Ectodermal cell (in vitro differentiated cells): ENCODE measurements at regions not wholly inside any gene's neighbourhood (a gene's known extent, or its start where the extent isn't known, plus 50 kb on each side); places are given as distances from the start of the nearest gene placed in this dataset.
"Not testable (repeated sequence)": the region's sequence is repeated elsewhere in the genome, so short reads cannot be mapped to it uniquely, and the experiment has no call there.

Source experiments
- H3K27ac ChIP-seq: 2 replicates; pipeline ENCODE4 v1.7.0; 2013; ENCODE audit warnings: mild to moderate bottlenecking, low read depth, low read length; ENCODE audit not compliant: insufficient read depth, poor library complexity, severe bottlenecking
- H3K27me3 ChIP-seq: 2 replicates; pipeline ENCODE4 v1.7.0; 2013; ENCODE audit warnings: mild to moderate bottlenecking, low read length; ENCODE audit not compliant: insufficient read depth, control insufficient read depth, poor library complexity, severe bottlenecking
- H3K36me3 ChIP-seq: one replicate; pipeline ENCODE4 v1.7.0; 2013; ENCODE audit warnings: low read length; ENCODE audit not compliant: control insufficient read depth, insufficient read depth
- H3K4me1 ChIP-seq: one replicate; pipeline ENCODE4 v1.7.0; 2013; ENCODE audit warnings: low read length; ENCODE audit not compliant: control insufficient read depth, insufficient read depth
- H3K4me3 ChIP-seq: 2 replicates; pipeline ENCODE4 v1.7.0; 2013; ENCODE audit warnings: low read depth, low read length, control low read depth; ENCODE audit not compliant: insufficient read depth
- H3K9me3 ChIP-seq: 2 replicates; pipeline ENCODE4 v1.7.0; 2013; ENCODE audit warnings: mild to moderate bottlenecking, low read length, moderate library complexity; ENCODE audit not compliant: control insufficient read depth
- WGBS, 2 experiments: methylation state at CpG; one replicate each; pipeline ENCODE4 v1.1.7; 2013; ENCODE audit warnings: missing lambda C conversion rate in 2 of 2; 5-methylcytosine and 5-hydroxymethylcytosine counted together

DNA sequence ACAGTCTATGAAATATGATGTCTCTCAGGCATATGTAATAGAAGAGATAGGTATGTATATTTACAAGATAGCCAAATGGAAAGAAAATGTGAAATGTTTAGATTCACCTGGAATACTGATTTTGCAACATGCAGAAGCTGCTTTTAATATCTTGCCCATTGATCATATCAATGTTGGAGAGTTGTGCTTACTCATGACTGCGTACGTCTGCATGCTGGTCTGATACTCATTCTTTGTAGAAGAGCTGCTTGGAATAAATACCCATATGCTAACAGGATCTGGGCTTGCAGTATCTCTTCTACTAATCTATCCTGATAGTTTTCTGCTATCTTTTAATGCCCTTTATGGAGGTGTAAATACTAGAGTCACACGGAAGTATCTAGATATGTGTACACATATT, 120.6 kb upstream of the FOXP2 start:
- WGBS, 2 experiments, result 92 to 100% methylated on average over 3 of the region's 3 CpGs
- no peak overlapping the region for H3K27ac ChIP-seq
- peaks cover 3% of the 10 kb centered on the region for H3K4me1 ChIP-seq
- no peak overlapping the region for H3K4me3 ChIP-seq
- no peaks in the 10 kb centered on the region for H3K9me3 ChIP-seq
- H3K36me3 ChIP-seq, result no peaks in the 10 kb centered on the region
- H3K27me3 ChIP-seq, result no peaks in the 10 kb centered on the region

DNA sequence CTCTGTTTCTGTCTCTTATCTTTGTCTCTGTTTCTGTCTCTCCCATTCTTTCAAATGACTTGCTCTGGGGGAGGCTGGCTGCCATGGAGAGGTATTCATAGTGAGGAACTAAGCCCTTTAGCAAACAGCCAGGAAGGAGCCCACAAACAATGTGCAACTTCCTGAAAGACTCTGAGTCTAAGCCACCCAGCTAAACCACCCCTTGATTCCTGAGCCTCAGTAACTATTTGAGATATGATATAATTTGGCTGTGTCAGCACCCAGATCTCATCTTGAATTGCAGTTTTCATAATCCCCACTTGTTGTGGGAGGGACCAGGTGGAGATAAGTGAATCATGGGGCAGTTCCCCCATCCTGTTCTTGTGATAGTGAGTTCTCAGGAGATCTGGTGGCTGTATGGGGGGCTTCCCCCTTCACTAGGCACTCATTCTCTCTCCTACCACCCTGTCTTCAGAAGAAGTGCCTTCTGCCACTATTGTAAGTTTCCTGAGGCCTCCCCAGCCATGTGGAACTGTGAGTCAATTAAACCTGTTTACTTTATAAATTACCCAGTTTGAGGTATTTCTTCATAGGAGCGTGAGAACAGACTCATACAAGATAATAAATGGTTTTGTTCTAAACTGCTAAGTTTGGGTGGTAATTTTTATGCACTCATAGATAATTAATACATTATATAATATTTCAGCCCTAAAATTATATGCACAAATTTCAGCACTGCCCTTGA, 121.2 kb upstream of the FOXP2 start:
- Histone ChIP-seq H3K27ac (no peak overlapping the region), H3K9me3 (no peaks in the 10 kb centered on the region), H3K4me3 (no peak overlapping the region), H3K27me3 (no peaks in the 10 kb centered on the region), H3K36me3 (no peaks in the 10 kb centered on the region), H3K4me1 (peaks cover 3% of the 10 kb centered on the region)
- no CpG with 5 or more reads among the region's 1 CpG for WGBS, 2 experiments

DNA sequence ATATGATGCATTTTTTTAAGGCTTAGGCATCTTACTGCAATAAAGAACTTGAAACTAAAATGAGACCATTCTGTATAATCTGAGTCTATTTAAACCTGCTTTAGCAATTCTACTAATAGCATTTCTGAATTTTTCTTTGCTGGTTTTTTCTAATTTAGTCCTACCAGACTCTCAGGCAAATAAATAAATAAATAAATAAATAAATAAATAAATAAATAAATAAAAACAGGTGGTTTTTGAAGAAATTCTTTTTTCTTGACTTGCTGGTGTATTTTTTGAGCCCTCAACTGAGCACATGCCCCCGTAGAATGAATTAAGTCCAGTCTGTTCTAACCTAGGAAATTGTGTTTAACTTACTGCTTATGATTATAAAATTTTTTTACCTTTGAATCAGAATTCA, 134.7 kb upstream of the FOXP2 start:
- Histone ChIP-seq H3K36me3 (no peaks in the 10 kb centered on the region), H3K27me3 (no peaks in the 10 kb centered on the region), H3K27ac (no peak overlapping the region), H3K4me1 (no peaks in the 10 kb centered on the region), H3K4me3 (no peak overlapping the region), H3K9me3 (no peaks in the 10 kb centered on the region)
- whole genome bisulfite sequencing, 2 experiments, result 100% methylated on average over 1 of the region's 1 CpG; no CpG with 5 or more reads in 1 of the 2 experiments

DNA sequence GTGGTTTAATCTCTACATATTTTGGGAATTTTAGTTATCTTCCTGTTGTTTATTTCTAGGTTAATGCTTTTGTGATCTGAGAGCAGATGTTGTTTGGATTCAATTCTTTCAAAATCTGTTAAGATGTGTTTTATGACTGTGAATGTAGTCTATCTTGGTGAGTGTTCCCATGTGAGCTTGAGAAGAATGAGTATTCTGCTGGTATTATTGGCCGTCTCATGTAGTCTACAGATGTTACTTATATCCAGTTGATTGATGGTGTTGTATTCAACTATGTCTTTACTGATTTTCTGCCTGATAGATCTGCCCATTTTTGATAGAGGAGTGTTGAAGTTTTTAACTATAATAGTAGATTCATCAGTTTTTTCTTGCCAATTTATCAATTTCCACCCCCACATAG, 141.4 kb upstream of the FOXP2 start:
- no peak overlapping the region for H3K27ac ChIP-seq
- H3K36me3 ChIP-seq, result no peaks in the 10 kb centered on the region
- 94 to 97% methylated on average over 1 of the region's 1 CpG for WGBS, 2 experiments
- no peaks in the 10 kb centered on the region for H3K27me3 ChIP-seq
- H3K9me3 ChIP-seq, result no peaks in the 10 kb centered on the region
- no peaks in the 10 kb centered on the region for H3K4me1 ChIP-seq
- no peak overlapping the region for H3K4me3 ChIP-seq

DNA sequence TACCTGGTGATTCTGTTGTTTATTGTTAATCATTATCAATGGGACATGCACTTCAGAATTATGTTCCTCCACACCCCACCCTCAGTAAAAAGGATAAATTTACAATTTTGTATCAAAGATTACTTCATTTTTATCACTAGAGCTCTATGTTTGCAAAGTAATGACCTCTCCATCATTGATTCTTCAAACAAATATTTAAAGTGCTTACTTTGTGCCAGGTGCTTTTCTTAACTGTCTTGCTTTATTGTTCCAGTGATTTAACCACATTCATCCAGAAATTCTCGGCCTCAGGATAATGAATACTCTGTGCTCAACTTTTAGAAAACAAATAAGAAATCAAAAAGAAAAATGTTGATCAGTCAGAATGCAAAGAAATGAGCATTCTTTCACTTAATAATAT, 144.9 kb upstream of the FOXP2 start:
- no peak overlapping the region for H3K27ac ChIP-seq
- H3K9me3 ChIP-seq, result no peaks in the 10 kb centered on the region
- H3K4me1 ChIP-seq, result no peaks in the 10 kb centered on the region
- no peaks in the 10 kb centered on the region for H3K27me3 ChIP-seq
- H3K36me3 ChIP-seq, result no peaks in the 10 kb centered on the region
- no peak overlapping the region for H3K4me3 ChIP-seq
- 79 to 100% methylated on average over 1 of the region's 1 CpG for WGBS, 2 experiments

DNA sequence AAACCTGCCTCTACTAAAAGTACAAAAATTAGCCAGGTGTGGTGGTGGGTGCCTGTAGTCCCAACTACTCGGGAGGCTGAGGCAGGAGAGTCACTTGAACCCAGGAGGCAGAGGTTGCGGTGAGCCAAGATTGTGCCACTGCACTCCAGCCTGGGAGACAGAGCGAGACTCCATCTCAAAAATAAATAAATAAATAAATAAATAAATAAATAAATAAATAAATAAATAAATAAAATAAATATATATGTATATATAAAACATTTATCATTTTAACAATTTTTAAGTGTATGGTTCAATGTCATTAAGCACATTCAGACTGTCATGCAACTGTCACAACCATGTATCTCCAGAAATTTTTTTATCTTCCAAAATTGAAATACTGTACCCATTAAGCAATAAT, 147.1 kb upstream of the FOXP2 start:
- not testable (repeated sequence) for H3K27ac ChIP-seq, H3K4me1 ChIP-seq, H3K9me3 ChIP-seq, H3K36me3 ChIP-seq, H3K4me3 ChIP-seq, H3K27me3 ChIP-seq
- WGBS, 2 experiments, result 87 to 92% methylated on average over 1 to 2 of the region's 3 CpGs

DNA sequence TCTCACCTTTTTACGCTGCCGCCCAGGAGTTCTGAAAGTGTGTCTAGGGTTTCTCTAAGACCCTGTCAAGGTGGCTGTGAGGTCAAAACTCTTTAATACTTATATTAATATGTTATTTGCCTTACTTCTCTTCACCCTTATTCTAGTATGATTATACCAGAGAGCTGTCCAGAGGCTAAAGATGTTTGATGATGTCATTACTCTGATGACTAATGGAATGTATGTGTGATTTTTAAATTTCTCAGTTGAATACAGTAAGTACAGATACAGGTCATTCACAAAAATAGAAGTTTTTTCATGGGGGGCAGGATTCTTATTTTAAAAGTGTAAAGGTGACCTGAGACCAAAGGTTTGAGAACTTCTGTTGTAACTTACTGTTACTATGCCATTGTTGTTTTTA, 150.6 kb upstream of the FOXP2 start:
- H3K9me3 ChIP-seq, result no peaks in the 10 kb centered on the region
- H3K27me3 ChIP-seq, result no peaks in the 10 kb centered on the region
- no peaks in the 10 kb centered on the region for H3K36me3 ChIP-seq
- H3K4me1 ChIP-seq, result no peaks in the 10 kb centered on the region
- WGBS, 2 experiments, result 90 to 100% methylated on average over 2 of the region's 2 CpGs
- no peak overlapping the region for H3K27ac ChIP-seq
- no peak overlapping the region for H3K4me3 ChIP-seq

DNA sequence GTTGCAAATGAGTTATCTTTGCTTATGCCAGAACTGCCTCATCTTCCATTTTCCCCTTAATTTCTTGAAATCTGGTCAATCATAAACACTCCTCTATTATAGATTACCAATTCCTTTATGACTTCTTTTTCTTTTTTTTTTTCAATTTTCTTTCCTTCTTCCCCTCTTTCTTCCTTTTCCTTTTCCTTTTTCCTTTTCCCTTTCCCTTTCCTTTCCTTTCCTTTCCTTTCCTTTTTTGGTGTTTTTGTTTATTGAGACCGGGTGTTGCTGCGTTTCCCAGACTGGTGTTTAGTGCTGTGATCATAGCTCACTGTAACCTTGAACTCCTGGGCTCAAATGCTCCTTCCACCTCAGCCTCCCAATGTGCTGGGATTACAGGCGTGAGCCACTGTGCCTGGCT, 151.4 kb upstream of the FOXP2 start:
- Histone ChIP-seq H3K27ac (no peak overlapping the region), H3K4me1 (no peaks in the 10 kb centered on the region), H3K27me3 (no peaks in the 10 kb centered on the region), H3K4me3 (no peak overlapping the region), H3K36me3 (no peaks in the 10 kb centered on the region), H3K9me3 (no peaks in the 10 kb centered on the region)
- WGBS, 2 experiments, result 84 to 85% methylated on average over 3 of the region's 3 CpGs

DNA sequence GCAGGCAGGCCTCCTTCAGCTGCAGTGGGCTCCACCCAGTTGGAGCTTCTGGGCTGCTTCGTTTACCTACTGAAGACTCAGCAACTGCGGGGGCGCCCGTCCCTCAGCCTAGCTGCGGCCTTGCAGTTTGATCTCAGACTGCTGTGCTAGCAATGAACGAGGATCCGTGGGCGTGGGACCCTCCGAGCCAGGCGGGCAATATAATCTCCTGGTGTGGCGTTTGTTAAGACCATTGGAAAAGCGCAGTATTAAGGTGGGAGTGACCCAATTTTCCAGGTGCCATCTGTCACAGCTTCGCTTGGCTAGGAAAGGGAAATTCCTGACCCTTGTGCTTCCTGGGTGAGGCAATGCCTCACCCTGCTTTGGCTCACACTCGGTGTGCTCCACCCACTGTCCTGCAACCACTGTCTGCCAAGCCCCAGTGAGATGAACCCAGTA, 159.2 kb upstream of the FOXP2 start:
- no peak overlapping the region for H3K4me3 ChIP-seq
- no peaks in the 10 kb centered on the region for H3K36me3 ChIP-seq
- WGBS, 2 experiments, result 93 to 95% methylated on average over 14 of the region's 14 CpGs
- no peaks in the 10 kb centered on the region for H3K27me3 ChIP-seq
- H3K4me1 ChIP-seq, result no peaks in the 10 kb centered on the region
- no peak overlapping the region for H3K27ac ChIP-seq
- H3K9me3 ChIP-seq, result no peaks in the 10 kb centered on the region

DNA sequence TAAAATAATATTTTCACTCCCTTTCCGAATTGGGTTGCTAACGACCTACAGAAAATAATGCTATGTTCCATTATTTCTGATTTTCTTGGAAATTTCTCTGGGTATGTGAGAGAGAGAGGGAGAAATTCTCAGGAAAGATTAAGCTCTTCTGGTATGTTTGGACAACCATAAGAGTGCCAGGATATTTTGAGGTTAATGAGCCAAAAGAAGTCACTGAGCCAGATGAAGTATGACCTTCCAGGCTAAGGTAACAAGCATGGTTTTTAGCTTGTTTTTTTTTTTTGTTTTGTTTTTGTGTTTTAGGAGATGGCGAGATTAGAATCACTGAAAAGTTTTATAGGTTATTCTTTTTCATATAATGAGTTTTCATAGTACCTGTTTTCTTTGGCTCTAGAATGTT, 171.0 kb upstream of the FOXP2 start:
- no peaks in the 10 kb centered on the region for H3K36me3 ChIP-seq
- no peaks in the 10 kb centered on the region for H3K27me3 ChIP-seq
- H3K9me3 ChIP-seq, result no peaks in the 10 kb centered on the region
- no peaks in the 10 kb centered on the region for H3K4me1 ChIP-seq
- WGBS, 2 experiments, result 94% methylated on average over 2 to 3 of the region's 3 CpGs
- H3K27ac ChIP-seq, result no peak overlapping the region
- H3K4me3 ChIP-seq, result no peak overlapping the region
